HEK293 (cell line): ENCODE measurements at regions not wholly inside any gene's neighbourhood (a gene's known extent, or its start where the extent isn't known, plus 50 kb on each side); places are given as distances from the start of the nearest gene placed in this dataset.

Experiments
- CTCF ChIA-PET: fragments of 350-600 bp; formaldehyde crosslinking; extraction: SDS; loops from one replicate; lab custom pipeline; 2021; ENCODE audit warnings: antibody characterized with exemption; lab: Yijun Ruan, JAX
- POLR2A ChIA-PET: fragments of 300-600 bp; formaldehyde crosslinking; extraction: SDS; loops from one replicate; lab custom pipeline; 2020; ENCODE audit warnings: antibody characterized with exemption, inconsistent platforms; lab: Yijun Ruan, JAX
- H3K27ac ChIP-seq: fragments of 200-500 bp; sonication (Bioruptor generic); 2 replicates; pipeline ENCODE4 v1.5.1; 2014; ENCODE audit warnings: low read depth, low read length, control low read depth, inconsistent platforms; ENCODE audit errors: extremely low read depth
- H3K36me3 ChIP-seq, 2 experiments: fragments of 200-500 bp in 1 of 2; sonication (Bioruptor generic) in 1 of 2; 1 replicate in 1 of 2; 2 replicates in 1 of 2; pipeline ENCODE4 v1.5.1; 2014 to 2017; ENCODE audit warnings: inconsistent platforms in 2 of 2, low read length in 2 of 2; ENCODE audit not compliant: control insufficient read depth in 2 of 2, insufficient read depth in 1 of 2
- H3K4me1 ChIP-seq: fragments of 200-500 bp; sonication (Bioruptor generic); 2 replicates; pipeline ENCODE4 v1.5.1; 2014; ENCODE audit warnings: mild to moderate bottlenecking, low read length, inconsistent platforms; ENCODE audit not compliant: control insufficient read depth, insufficient read depth
- H3K4me3 ChIP-seq: 2 replicates; pipeline ENCODE4 v1.5.1; 2011; ENCODE audit warnings: low read depth, mild to moderate bottlenecking, control low read depth, low read length, moderate library complexity
- H3K9me3 ChIP-seq: fragments of 200-500 bp; sonication (Bioruptor generic); 2 replicates; pipeline ENCODE4 v1.5.1; 2014; ENCODE audit warnings: low read depth, low read length, inconsistent platforms; ENCODE audit not compliant: control insufficient read depth, insufficient read depth
- BCL6B ChIP-seq: fragments of 450-650 bp; formaldehyde crosslinking; IDR thresholded peaks from 2 replicates; pipeline ENCODE4 v1.5.1; 2017; ENCODE audit warnings: missing biosample characterization, missing genetic modification characterization
- KLF17 ChIP-seq: fragments of 450-650 bp; formaldehyde crosslinking; IDR thresholded peaks from 2 replicates; pipeline ENCODE4 v1.5.1; 2016; ENCODE audit warnings: missing biosample characterization, missing genetic modification characterization
- KLF9 ChIP-seq: fragments of 450-650 bp; formaldehyde crosslinking; IDR thresholded peaks from 2 replicates; pipeline ENCODE4 v1.5.1; 2016; ENCODE audit warnings: missing biosample characterization, missing genetic modification characterization, low read depth
- MZF1 ChIP-seq: fragments of 450-650 bp; formaldehyde crosslinking; IDR thresholded peaks from 2 replicates; pipeline ENCODE4 v1.5.1; 2017; ENCODE audit warnings: missing biosample characterization, missing genetic modification characterization, borderline replicate concordance
- SP2 ChIP-seq: fragments of 450-650 bp; formaldehyde crosslinking; IDR thresholded peaks from 2 replicates; pipeline ENCODE4 v1.5.1; 2016; ENCODE audit warnings: missing biosample characterization, missing genetic modification characterization
- WT1 ChIP-seq: fragments of 450-650 bp; formaldehyde crosslinking; IDR thresholded peaks from 2 replicates; pipeline ENCODE4 v1.5.1; 2016; ENCODE audit warnings: missing biosample characterization, missing genetic modification characterization
- YY2 ChIP-seq: fragments of 450-650 bp; formaldehyde crosslinking; IDR thresholded peaks from 2 replicates; pipeline ENCODE4 v1.5.1; 2016; ENCODE audit warnings: missing biosample characterization, missing genetic modification characterization
- ZBTB20 ChIP-seq: fragments of 450-650 bp; formaldehyde crosslinking; IDR thresholded peaks from 2 replicates; pipeline ENCODE4 v1.5.1; 2016; ENCODE audit warnings: missing biosample characterization, missing genetic modification characterization
- ZFHX2 ChIP-seq: fragments of 450-650 bp; formaldehyde crosslinking; conservative IDR thresholded peaks from 2 replicates; pipeline ENCODE4 v1.5.1; 2016; ENCODE audit warnings: missing biosample characterization, missing genetic modification characterization
- ZNF274 ChIP-seq, 2 experiments: fragments of 200-500 bp in 1 of 2; fragments of 450-650 bp in 1 of 2; sonication (Bioruptor generic) in 1 of 2; formaldehyde crosslinking in 1 of 2; IDR thresholded peaks; 2 replicates each; pipeline versions ENCODE4 v1.5.1 to v1.6.1; 2014 to 2016; ENCODE audit warnings: borderline replicate concordance in 1 of 2, inconsistent platforms in 1 of 2, low read length in 1 of 2, missing biosample characterization in 1 of 2, missing genetic modification characterization in 1 of 2
- ZNF280C ChIP-seq: fragments of 450-650 bp; formaldehyde crosslinking; IDR thresholded peaks from 2 replicates; pipeline ENCODE4 v1.5.1; 2016; ENCODE audit warnings: missing biosample characterization, missing genetic modification characterization
- ZNF302 ChIP-seq: fragments of 450-650 bp; formaldehyde crosslinking; IDR thresholded peaks from 2 replicates; pipeline ENCODE4 v1.5.1; 2016; ENCODE audit warnings: missing biosample characterization, missing genetic modification characterization, low read depth
- ZNF324 ChIP-seq: fragments of 450-650 bp; formaldehyde crosslinking; IDR thresholded peaks from 2 replicates; pipeline ENCODE4 v1.5.1; 2016; ENCODE audit warnings: missing biosample characterization, missing genetic modification characterization
- ZNF37A ChIP-seq: fragments of 450-650 bp; IDR thresholded peaks from 2 replicates; pipeline ENCODE4 v1.5.1; 2018; ENCODE audit warnings: missing biosample characterization, missing genetic modification characterization
- ZNF398 ChIP-seq: fragments of 450-650 bp; formaldehyde crosslinking; IDR thresholded peaks from 2 replicates; pipeline ENCODE4 v1.5.1; 2017; ENCODE audit warnings: missing biosample characterization, missing genetic modification characterization
- ZNF558 ChIP-seq: fragments of 450-650 bp; formaldehyde crosslinking; IDR thresholded peaks from 2 replicates; pipeline ENCODE4 v1.5.1; 2016; ENCODE audit warnings: missing biosample characterization, missing genetic modification characterization
- ZNF610 ChIP-seq: fragments of 450-650 bp; formaldehyde crosslinking; IDR thresholded peaks from 2 replicates; pipeline ENCODE4 v1.5.1; 2016; ENCODE audit warnings: missing biosample characterization, missing genetic modification characterization, borderline replicate concordance
- ZNF623 ChIP-seq: fragments of 450-650 bp; formaldehyde crosslinking; IDR thresholded peaks from 2 replicates; pipeline ENCODE4 v1.5.1; 2016; ENCODE audit warnings: missing biosample characterization, missing genetic modification characterization
- ZNF707 ChIP-seq: fragments of 450-650 bp; formaldehyde crosslinking; IDR thresholded peaks from 2 replicates; pipeline ENCODE4 v1.5.1; 2016; ENCODE audit warnings: missing biosample characterization, missing genetic modification characterization
- ZSCAN30 ChIP-seq: fragments of 450-650 bp; IDR thresholded peaks from 2 replicates; pipeline ENCODE4 v1.5.1; 2018; ENCODE audit warnings: missing biosample characterization, mild to moderate bottlenecking, missing genetic modification characterization, moderate library complexity

- ChIA-PET CTCF (interaction anchor here (1.3 to 1.4 kb wide), 2 partner anchors 10 to 13 kb away, joined by 3 to 4 read pairs; no protein-coding TSS in a partner anchor), POLR2A (interaction anchor here (1.2 kb wide), 1 partner anchor 11 kb away, joined by 3 read pairs; no protein-coding TSS in a partner anchor)
- Histone ChIP-seq H3K36me3 (no peaks in the 10 kb centered on the region), H3K27ac (no peak overlapping the region), H3K4me1 (no peaks in the 10 kb centered on the region), H3K9me3 (no peaks in the 10 kb centered on the region)
- TF ChIP-seq ZFHX2 (tag by site-specific recombination) (0 out of 2 replicates have a peak, but pooled peaks have one; percentile 32), ZNF398 (tag by site-specific recombination) (peak; percentile 38), SP2 (tag by site-specific recombination) (no peak), WT1 (tag by site-specific recombination) (peak; percentile 25; the same call in 1 of the 2 replicates)
- TF ChIP-seq, all 188 proteins: peak for 3
- no peak overlapping the region for H3K4me3 ChIP-seq
These were observed 61.5 kb upstream of the EED start for GRCh38 chr11:86182976-86183584.

- no peaks in the 10 kb centered on the region for H3K36me3 ChIP-seq
- H3K27ac ChIP-seq, result no peak overlapping the region
- CTCF ChIA-PET, result interaction anchor here (1.1 to 1.4 kb wide), 3 partner anchors 12 to 112 kb away, joined by 3 to 4 read pairs (median 4); partner anchors contain the start of gene PICALM
- TF ChIP-seq KLF9 (tag by site-specific recombination) (no peak), ZNF707 (tag by site-specific recombination) (no peak), BCL6B (tag by site-specific recombination) (no peak), ZBTB20 (no peak), KLF17 (no peak), ZNF37A (no peak), ZNF280C (tag by site-specific recombination) (no peak), ZNF558 (no peak), ZNF324 (tag by site-specific recombination) (no peak), YY2 (tag by site-specific recombination) (no peak), ZNF610 (no peak), ZSCAN30 (tag by site-specific recombination) (no peak), ZNF302 (tag by site-specific recombination) (no peak), MZF1 (no peak), ZNF623 (tag by site-specific recombination) (no peak), ZNF274 (IDR thresholded peaks at IDR 0.05; ENCODE audit: low read length) (no peak), ZNF274 (tag by site-specific recombination; IDR thresholded peaks at IDR 0.05; ENCODE audit: borderline replicate concordance) (no peak)
- no peak overlapping the region for H3K4me3 ChIP-seq
- POLR2A ChIA-PET, result no interaction called here
- no peaks in the 10 kb centered on the region for H3K9me3 ChIP-seq
- no peaks in the 10 kb centered on the region for H3K4me1 ChIP-seq
These were observed 63.2 kb upstream of the EED start for GRCh38 chr11:86181379-86181778.
